ENCODE measurements at regions not wholly inside any gene's neighbourhood (a gene's known extent, or its start where the extent isn't known, plus 50 kb on each side); places are given as distances from the start of the nearest gene placed in this dataset.

- Histone ChIP-seq H2AFZ (ENCODE audit: low read length) (no peak overlapping the region), H3F3A (ENCODE audit: insufficient read depth, low read length) (no peaks in the 10 kb centered on the region), H3K9ac (ENCODE audit: low read length) (no peak overlapping the region), H3K4me3 (ENCODE audit: low read depth, low read length, poor library complexity, severe bottlenecking) (no peak overlapping the region), H3K4me2 (ENCODE audit: low read length) (no peak overlapping the region), H3K9me3 (ENCODE audit: low read length) (no peaks in the 10 kb centered on the region), H4K20me1 (ENCODE audit: insufficient read depth, low read length) (no peaks in the 10 kb centered on the region), H3K27ac (ENCODE audit: low read depth, low read length, poor library complexity, severe bottlenecking) (no peak overlapping the region), H3K36me3 (ENCODE audit: insufficient read depth, low read length) (no peaks in the 10 kb centered on the region), H3K79me2 (ENCODE audit: insufficient read depth, low read length) (no peaks in the 10 kb centered on the region), H3K4me1 (ENCODE audit: insufficient read depth, low read length, severe bottlenecking) (no peaks in the 10 kb centered on the region), H3K9me2 (ENCODE audit: low read depth, low read length) (no peaks in the 10 kb centered on the region), H3K27me3 (ENCODE audit: insufficient read depth, low read length) (no peaks in the 10 kb centered on the region)
- TF ChIP-seq CTCF (IDR thresholded peaks at IDR 0.05; ENCODE audit: low read length) (no peak), EZH2 (IDR thresholded peaks at IDR 0.05; ENCODE audit: borderline replicate concordance, low read length) (no peak)
Observed at GRCh38 chr5:103465891-103466290, 96.7 kb downstream of the NUDT12 start.

GRCh38 chr5:103464835-103465484 lies 97.6 kb downstream of the NUDT12 start:
- no peak overlapping the region for H2AFZ ChIP-seq (ENCODE audit: low read length)

GRCh38 chr5:103463261-103463660 lies 99.3 kb downstream of the NUDT12 start:
- no peak overlapping the region for H3K27ac ChIP-seq (ENCODE audit: low read depth, low read length, poor library complexity, severe bottlenecking)
- no peak overlapping the region for H2AFZ ChIP-seq (ENCODE audit: low read length)
- H3F3A ChIP-seq (ENCODE audit: insufficient read depth, low read length), result no peaks in the 10 kb centered on the region
- no peaks in the 10 kb centered on the region for H3K4me1 ChIP-seq (ENCODE audit: insufficient read depth, low read length, severe bottlenecking)
- H3K27me3 ChIP-seq (ENCODE audit: insufficient read depth, low read length), result no peaks in the 10 kb centered on the region
- TF ChIP-seq CTCF (IDR thresholded peaks at IDR 0.05; ENCODE audit: low read length) (no peak), EZH2 (IDR thresholded peaks at IDR 0.05; ENCODE audit: borderline replicate concordance, low read length) (no peak)
- H3K4me2 ChIP-seq (ENCODE audit: low read length), result no peak overlapping the region
- no peaks in the 10 kb centered on the region for H3K9me2 ChIP-seq (ENCODE audit: low read depth, low read length)
- no peaks in the 10 kb centered on the region for H3K9me3 ChIP-seq (ENCODE audit: low read length)
- no peaks in the 10 kb centered on the region for H4K20me1 ChIP-seq (ENCODE audit: insufficient read depth, low read length)
- H3K9ac ChIP-seq (ENCODE audit: low read length), result no peak overlapping the region
- no peaks in the 10 kb centered on the region for H3K36me3 ChIP-seq (ENCODE audit: insufficient read depth, low read length)
- H3K79me2 ChIP-seq (ENCODE audit: insufficient read depth, low read length), result no peaks in the 10 kb centered on the region
- no peak overlapping the region for H3K4me3 ChIP-seq (ENCODE audit: low read depth, low read length, poor library complexity, severe bottlenecking)

More at GRCh38 chr5:103464835-103465484, 97.6 kb downstream of the NUDT12 start:
- Histone ChIP-seq H4K20me1 (ENCODE audit: insufficient read depth, low read length) (no peaks in the 10 kb centered on the region), H3K79me2 (ENCODE audit: insufficient read depth, low read length) (no peaks in the 10 kb centered on the region), H3K4me1 (ENCODE audit: insufficient read depth, low read length, severe bottlenecking) (no peaks in the 10 kb centered on the region), H3K9me2 (ENCODE audit: low read depth, low read length) (no peaks in the 10 kb centered on the region), H3K36me3 (ENCODE audit: insufficient read depth, low read length) (no peaks in the 10 kb centered on the region), H3K4me2 (ENCODE audit: low read length) (no peak overlapping the region), H3F3A (ENCODE audit: insufficient read depth, low read length) (no peaks in the 10 kb centered on the region), H3K9me3 (ENCODE audit: low read length) (no peaks in the 10 kb centered on the region), H3K9ac (ENCODE audit: low read length) (no peak overlapping the region), H3K27ac (ENCODE audit: low read depth, low read length, poor library complexity, severe bottlenecking) (no peak overlapping the region), H3K27me3 (ENCODE audit: insufficient read depth, low read length) (no peaks in the 10 kb centered on the region), H3K4me3 (ENCODE audit: low read depth, low read length, poor library complexity, severe bottlenecking) (no peak overlapping the region)
- TF ChIP-seq CTCF (IDR thresholded peaks at IDR 0.05; ENCODE audit: low read length) (no peak), EZH2 (IDR thresholded peaks at IDR 0.05; ENCODE audit: borderline replicate concordance, low read length) (no peak)

Measured in OCI-LY1 (cell line).